ENCODE measurements at regions not wholly inside any gene's neighbourhood (a gene's known extent, or its start where the extent isn't known, plus 50 kb on each side); places are given as distances from the start of the nearest gene placed in this dataset.

DNA sequence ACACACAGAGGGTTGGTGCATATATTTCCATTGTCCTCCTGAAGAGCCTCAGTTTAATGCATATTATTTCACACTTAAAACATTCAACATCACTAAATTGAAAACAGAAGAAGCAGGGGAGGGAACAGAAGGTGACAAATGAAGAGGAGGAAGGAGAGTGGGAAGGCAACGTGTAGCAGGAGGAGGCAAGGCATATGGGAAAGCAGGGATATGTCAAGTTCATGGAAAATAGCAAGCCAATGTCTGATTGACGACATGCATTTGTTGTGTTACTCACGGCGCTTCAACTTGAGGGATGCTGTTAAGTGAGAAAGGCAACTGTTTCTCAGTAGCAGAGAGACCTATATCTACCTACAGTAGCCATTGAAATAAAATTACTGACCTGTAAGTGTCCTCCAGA is 154.5 kb downstream of the NSUN3 start:
- Histone ChIP-seq H2AK5ac (ENCODE audit: low read length, severe bottlenecking) (no peak overlapping the region), H2BK12ac (ENCODE audit: low read length in 2 of 2) (no peak overlapping the region), H3K36me3 (ENCODE audit: control insufficient read depth in 1 of 2, insufficient read depth in 2 of 2, low read depth in 1 of 2, low read length in 2 of 2) (no peaks in the 10 kb centered on the region), H3K4me1 (ENCODE audit: control insufficient read depth, insufficient read depth, low read depth, low read length) (no peaks in the 10 kb centered on the region), H3K14ac (ENCODE audit: low read length in 2 of 2) (no peak overlapping the region), H2AFZ (ENCODE audit: low read depth, low read length) (no peak overlapping the region), H3K9me3 (ENCODE audit: control insufficient read depth, low read length) (no peaks in the 10 kb centered on the region), H4K8ac (ENCODE audit: low read length) (no peak overlapping the region), H3K4me3 (ENCODE audit: insufficient read depth in 1 of 2, low read depth in 1 of 2, low read length in 2 of 2) (no peak overlapping the region), H3K27me3 (ENCODE audit: control insufficient read depth in 1 of 2, insufficient read depth in 1 of 2, low read length in 2 of 2) (no peaks in the 10 kb centered on the region), H3K18ac (ENCODE audit: low read depth in 1 of 2, low read length in 2 of 2) (no peak overlapping the region), H3K23ac (ENCODE audit: low read length in 2 of 2) (no peak overlapping the region), H3K4me2 (ENCODE audit: low read length, poor library complexity, severe bottlenecking) (no peak overlapping the region), H3K27ac (ENCODE audit: low read length, poor library complexity, severe bottlenecking) (no peak overlapping the region), H3K4ac (ENCODE audit: low read depth in 1 of 2, low read length in 2 of 2) (no peak overlapping the region), H2BK15ac (ENCODE audit: low read depth, poor library complexity, severe bottlenecking) (no peak overlapping the region), H2BK120ac (ENCODE audit: low read depth, low read length) (no peak overlapping the region), H3K9ac (ENCODE audit: low read length) (no peak overlapping the region), H3K79me1 (replicated peaks; ENCODE audit: low read length, poor library complexity, severe bottlenecking) (no peaks in the 10 kb centered on the region), H4K91ac (ENCODE audit: low read length) (no peak overlapping the region), H2BK5ac (ENCODE audit: low read depth, low read length, poor library complexity, severe bottlenecking) (no peak overlapping the region)
- 76% methylated on average over 4 of the region's 4 CpGs for WGBS
- DNase-seq, result no peak

DNA sequence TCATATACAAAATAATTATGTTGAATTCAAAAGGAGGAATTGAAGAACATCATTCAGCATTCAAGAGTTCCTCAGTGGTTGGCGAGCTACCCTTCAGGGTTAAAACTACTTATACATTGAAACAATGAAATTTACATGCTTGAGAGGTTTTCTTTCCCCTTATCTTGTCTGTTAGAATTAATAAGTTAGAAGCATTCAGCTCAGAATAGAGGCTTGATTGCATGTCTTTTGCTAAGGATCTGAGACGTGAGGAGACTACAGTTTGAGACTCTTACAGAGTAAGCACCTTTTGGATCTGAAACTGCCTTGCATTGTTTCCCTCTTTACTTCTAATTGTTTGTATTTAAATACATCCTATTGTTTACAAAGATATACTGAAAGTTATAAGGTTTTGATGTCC is 157.6 kb downstream of the NSUN3 start:
- Histone ChIP-seq H2BK5ac (ENCODE audit: low read depth, low read length, poor library complexity, severe bottlenecking) (no peak overlapping the region), H3K4ac (ENCODE audit: low read depth in 1 of 2, low read length in 2 of 2) (no peak overlapping the region), H2AK5ac (ENCODE audit: low read length, severe bottlenecking) (no peak overlapping the region), H3K79me1 (replicated peaks; ENCODE audit: low read length, poor library complexity, severe bottlenecking) (no peaks in the 10 kb centered on the region), H3K9ac (ENCODE audit: low read length) (no peak overlapping the region), H3K23ac (ENCODE audit: low read length in 2 of 2) (no peak overlapping the region), H2AFZ (ENCODE audit: low read depth, low read length) (no peak overlapping the region), H3K4me3 (ENCODE audit: insufficient read depth in 1 of 2, low read depth in 1 of 2, low read length in 2 of 2) (no peak overlapping the region), H2BK120ac (ENCODE audit: low read depth, low read length) (no peak overlapping the region), H4K8ac (ENCODE audit: low read length) (no peak overlapping the region), H4K91ac (ENCODE audit: low read length) (no peak overlapping the region), H3K18ac (ENCODE audit: low read depth in 1 of 2, low read length in 2 of 2) (no peak overlapping the region), H3K4me1 (ENCODE audit: control insufficient read depth, insufficient read depth, low read depth, low read length) (peaks cover 1% of the 10 kb centered on the region), H3K14ac (ENCODE audit: low read length in 2 of 2) (no peak overlapping the region), H3K36me3 (ENCODE audit: control insufficient read depth in 1 of 2, insufficient read depth in 2 of 2, low read depth in 1 of 2, low read length in 2 of 2) (no peaks in the 10 kb centered on the region), H3K27ac (ENCODE audit: low read length, poor library complexity, severe bottlenecking) (no peak overlapping the region), H2BK12ac (ENCODE audit: low read length in 2 of 2) (no peak overlapping the region), H3K9me3 (ENCODE audit: control insufficient read depth, low read length) (no peaks in the 10 kb centered on the region), H3K4me2 (ENCODE audit: low read length, poor library complexity, severe bottlenecking) (no peak overlapping the region), H3K27me3 (ENCODE audit: control insufficient read depth in 1 of 2, insufficient read depth in 1 of 2, low read length in 2 of 2) (no peaks in the 10 kb centered on the region), H2BK15ac (ENCODE audit: low read depth, poor library complexity, severe bottlenecking) (no peak overlapping the region)
- DNase-seq, result no peak
- WGBS, result no CpG with 5 or more reads among the region's 2 CpGs

DNA sequence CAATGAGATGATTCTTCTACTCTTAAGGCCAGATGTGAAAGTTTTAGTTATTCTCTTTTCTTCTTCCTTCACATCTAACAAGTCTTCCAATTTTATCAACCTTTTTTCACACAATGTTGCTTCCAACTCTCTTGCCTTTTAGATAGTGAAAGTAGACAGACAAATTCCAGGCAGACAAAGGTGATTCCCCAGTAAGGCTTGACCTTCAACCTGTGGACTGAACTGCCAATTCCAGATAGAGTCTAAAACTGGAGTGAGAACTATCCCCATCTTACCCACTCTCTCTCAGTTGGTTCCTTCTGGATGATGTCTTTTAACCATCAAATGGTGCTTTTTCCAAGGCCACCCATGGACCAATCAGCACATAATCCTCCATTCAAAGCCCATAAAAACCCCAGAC is 159.0 kb downstream of the NSUN3 start:
- no peak overlapping the region for H2AFZ ChIP-seq (ENCODE audit: low read depth, low read length)
- H3K9ac ChIP-seq (ENCODE audit: low read length), result no peak overlapping the region
- H3K9me3 ChIP-seq (ENCODE audit: control insufficient read depth, low read length), result no peaks in the 10 kb centered on the region
- no peaks in the 10 kb centered on the region for H3K27me3 ChIP-seq (ENCODE audit: control insufficient read depth in 1 of 2, insufficient read depth in 1 of 2, low read length in 2 of 2)
- no peaks in the 10 kb centered on the region for H3K36me3 ChIP-seq (ENCODE audit: control insufficient read depth in 1 of 2, insufficient read depth in 2 of 2, low read depth in 1 of 2, low read length in 2 of 2)
- no peak overlapping the region for H3K4me2 ChIP-seq (ENCODE audit: low read length, poor library complexity, severe bottlenecking)
- no peak for DNase-seq
- no peak overlapping the region for H3K23ac ChIP-seq (ENCODE audit: low read length in 2 of 2)
- H4K91ac ChIP-seq (ENCODE audit: low read length), result no peak overlapping the region
- H2BK15ac ChIP-seq (ENCODE audit: low read depth, poor library complexity, severe bottlenecking), result no peak overlapping the region
- no peak overlapping the region for H3K4me3 ChIP-seq (ENCODE audit: insufficient read depth in 1 of 2, low read depth in 1 of 2, low read length in 2 of 2)
- H2BK5ac ChIP-seq (ENCODE audit: low read depth, low read length, poor library complexity, severe bottlenecking), result no peak overlapping the region
- H3K4ac ChIP-seq (ENCODE audit: low read depth in 1 of 2, low read length in 2 of 2), result no peak overlapping the region
- H2AK5ac ChIP-seq (ENCODE audit: low read length, severe bottlenecking), result no peak overlapping the region
- H3K79me1 ChIP-seq (replicated peaks; ENCODE audit: low read length, poor library complexity, severe bottlenecking), result no peaks in the 10 kb centered on the region
- no peak overlapping the region for H2BK12ac ChIP-seq (ENCODE audit: low read length in 2 of 2)
- H3K4me1 ChIP-seq (ENCODE audit: control insufficient read depth, insufficient read depth, low read depth, low read length), result peaks cover 3% of the 10 kb centered on the region
- H3K18ac ChIP-seq (ENCODE audit: low read depth in 1 of 2, low read length in 2 of 2), result no peak overlapping the region
- no peak overlapping the region for H3K14ac ChIP-seq (ENCODE audit: low read length in 2 of 2)
- no peak overlapping the region for H3K27ac ChIP-seq (ENCODE audit: low read length, poor library complexity, severe bottlenecking)
- H4K8ac ChIP-seq (ENCODE audit: low read length), result no peak overlapping the region
- H2BK120ac ChIP-seq (ENCODE audit: low read depth, low read length), result no peak overlapping the region

DNA sequence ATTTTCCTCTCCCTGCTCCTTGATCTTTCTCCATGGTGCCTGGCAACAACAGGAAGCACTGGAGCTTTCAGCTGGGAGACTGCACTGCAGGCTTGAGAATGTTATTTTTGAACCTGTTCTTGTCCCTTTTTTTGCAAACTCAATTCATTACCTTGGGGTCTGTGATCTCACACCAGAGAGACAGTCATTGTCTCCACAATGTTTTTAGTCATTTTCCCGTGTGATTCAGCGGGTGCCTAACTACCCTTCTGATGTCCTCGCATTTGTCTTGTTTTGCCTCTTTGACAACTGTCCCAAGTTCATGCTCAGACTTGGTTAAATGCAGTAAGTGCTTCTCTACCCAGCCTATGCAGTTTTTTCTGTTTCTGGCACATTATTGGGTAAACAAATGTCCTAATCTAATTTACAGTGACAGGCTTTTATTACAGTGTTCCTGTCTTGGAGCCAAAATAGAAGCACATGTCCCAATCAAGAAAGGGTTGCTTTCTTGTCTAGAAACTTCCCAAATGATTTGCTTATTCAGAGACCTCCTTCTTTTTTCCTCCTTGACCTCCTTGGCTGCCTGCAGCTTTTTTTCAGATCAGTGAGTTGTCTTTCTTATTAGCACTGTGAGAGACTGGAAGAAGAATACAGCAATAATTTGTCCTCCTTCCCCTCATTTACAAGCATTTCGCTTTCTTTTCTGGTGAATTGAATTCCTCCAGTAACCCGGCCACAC is 162.4 kb downstream of the NSUN3 start:
- Histone ChIP-seq H3K79me1 (replicated peaks; ENCODE audit: low read length, poor library complexity, severe bottlenecking) (no peaks in the 10 kb centered on the region), H4K91ac (ENCODE audit: low read length) (no peak overlapping the region), H3K18ac (ENCODE audit: low read depth in 1 of 2, low read length in 2 of 2) (no peak overlapping the region), H3K23ac (ENCODE audit: low read length in 2 of 2) (no peak overlapping the region), H2BK120ac (ENCODE audit: low read depth, low read length) (no peak overlapping the region), H4K8ac (ENCODE audit: low read length) (no peak overlapping the region), H3K4me3 (ENCODE audit: insufficient read depth in 1 of 2, low read depth in 1 of 2, low read length in 2 of 2) (no peak overlapping the region), H2BK15ac (ENCODE audit: low read depth, poor library complexity, severe bottlenecking) (no peak overlapping the region), H3K9me3 (ENCODE audit: control insufficient read depth, low read length) (no peaks in the 10 kb centered on the region), H2BK5ac (ENCODE audit: low read depth, low read length, poor library complexity, severe bottlenecking) (no peak overlapping the region), H3K27me3 (ENCODE audit: control insufficient read depth in 1 of 2, insufficient read depth in 1 of 2, low read length in 2 of 2) (no peaks in the 10 kb centered on the region), H3K4ac (ENCODE audit: low read depth in 1 of 2, low read length in 2 of 2) (no peak overlapping the region), H3K4me2 (ENCODE audit: low read length, poor library complexity, severe bottlenecking) (no peak overlapping the region), H2BK12ac (ENCODE audit: low read length in 2 of 2) (no peak overlapping the region), H3K14ac (ENCODE audit: low read length in 2 of 2) (no peak overlapping the region), H3K27ac (ENCODE audit: low read length, poor library complexity, severe bottlenecking) (no peak overlapping the region), H2AK5ac (ENCODE audit: low read length, severe bottlenecking) (no peak overlapping the region), H3K36me3 (ENCODE audit: control insufficient read depth in 1 of 2, insufficient read depth in 2 of 2, low read depth in 1 of 2, low read length in 2 of 2) (no peaks in the 10 kb centered on the region), H2AFZ (ENCODE audit: low read depth, low read length) (no peak overlapping the region), H3K4me1 (ENCODE audit: control insufficient read depth, insufficient read depth, low read depth, low read length) (peaks cover 3% of the 10 kb centered on the region), H3K9ac (ENCODE audit: low read length) (no peak overlapping the region)
- 79% methylated on average over 5 of the region's 5 CpGs for WGBS
- peak; percentile 14 for DNase-seq
